ENCODE measurements at regions not wholly inside any gene's neighbourhood (a gene's known extent, or its start where the extent isn't known, plus 50 kb on each side); places are given as distances from the start of the nearest gene placed in this dataset.

GRCh38 chr3:193033226-193033780 is 115.6 kb upstream of the MB21D2 start:
- no peak overlapping the region for H3K14ac ChIP-seq (ENCODE audit: insufficient read length)
- H4K20me1 ChIP-seq (replicated peaks in 1 of 2; ENCODE audit: control insufficient read depth in 1 of 2, insufficient read depth in 2 of 2, low read length in 2 of 2): no peaks in the 10 kb centered on the region
- H3K4me1 ChIP-seq (replicated peaks in 1 of 4; ENCODE audit: control insufficient read depth in 3 of 4, insufficient read depth in 4 of 4, low read length in 3 of 4): peaks cover 0 to 6% (median 0%) of the 10 kb centered on the region in 4 experiments; a peak in 1 of 7 replicates
- FAIRE-seq (no peak), DNase-seq (ENCODE audit: low read depth in 1 of 2, low spot score in 2 of 2) (no peak)
- no peak overlapping the region for H3K18ac ChIP-seq (ENCODE audit: extremely low read depth, low read length)
- no peak overlapping the region for H4K5ac ChIP-seq (ENCODE audit: insufficient read length, low read depth, low read length)
- no peak overlapping the region for H3K27ac ChIP-seq (ENCODE audit: low read depth, low read length)
- H3K4me3 ChIP-seq (ENCODE audit: extremely low read depth in 1 of 4, insufficient read depth in 2 of 4, low read depth in 3 of 4, low read length in 4 of 4): no peak overlapping the region
- ChIA-PET POLR2A (ENCODE audit: partially characterized antibody) (interaction anchor here (0.9 kb wide), 1 partner anchor 116 kb away, joined by 3 read pairs; the partner anchor contains the start of gene MB21D2), CTCF (ENCODE audit: partially characterized antibody) (interaction anchor here (0.5 to 3.4 kb wide), 8 partner anchors 8 to 419 kb away, joined by 3 to 12 read pairs (median 4); no protein-coding TSS in a partner anchor)
- no peaks in the 10 kb centered on the region for H3K79me1 ChIP-seq (ENCODE audit: low read depth, low read length)
- H3K23ac ChIP-seq (ENCODE audit: insufficient read length): no peak overlapping the region
- no peak overlapping the region for H2AK5ac ChIP-seq (ENCODE audit: low read depth, low read length)
- H2BK15ac ChIP-seq (ENCODE audit: low read length): no peak overlapping the region
- H3K36me3 ChIP-seq (ENCODE audit: control insufficient read depth in 2 of 4, insufficient read depth in 4 of 4, low read length in 3 of 4): no peaks in the 10 kb centered on the region
- no peak overlapping the region for H3K4ac ChIP-seq (replicated peaks; ENCODE audit: insufficient read length, low read depth, low read length)
- no peak overlapping the region for H3K56ac ChIP-seq (replicated peaks; ENCODE audit: insufficient read length, low read depth, low read length)
- 93% methylated on average over 7 of the region's 7 CpGs; no CpG with 5 or more reads in 1 of the 2 experiments for whole genome bisulfite sequencing, 2 experiments (ENCODE audit: extremely low coverage in 1 of 2, insufficient coverage in 1 of 2, insufficient read length in 1 of 2, insufficient replicate concordance in 2 of 2, low coverage in 1 of 2, low lambda C conversion rate in 2 of 2, missing lambda C conversion rate in 1 of 2)
- H2BK5ac ChIP-seq (ENCODE audit: low read depth, low read length): no peak overlapping the region
- no peaks in the 10 kb centered on the region for H3K9me3 ChIP-seq (ENCODE audit: insufficient read depth in 2 of 2, low read depth in 1 of 2, low read length in 1 of 2)
- H2BK20ac ChIP-seq (ENCODE audit: low read length): no peak overlapping the region
- H3K4me2 ChIP-seq (ENCODE audit: insufficient read depth in 1 of 2, low read depth in 2 of 2, low read length in 2 of 2): no peak overlapping the region
- no peak overlapping the region for H2AFZ ChIP-seq (ENCODE audit: low read length)
- no peak overlapping the region for H2BK12ac ChIP-seq (ENCODE audit: low read depth, low read length)
- no peak overlapping the region for H4K8ac ChIP-seq (ENCODE audit: extremely low read depth, insufficient read depth, low read length)
- H4K91ac ChIP-seq (replicated peaks; ENCODE audit: insufficient read length, low read length): no peak overlapping the region
- H3K27me3 ChIP-seq (replicated peaks in 1 of 4; ENCODE audit: control insufficient read depth in 3 of 4, extremely low read depth in 1 of 4, insufficient read depth in 3 of 4, low read length in 3 of 4): no peaks in the 10 kb centered on the region
- no peaks in the 10 kb centered on the region for H3K79me2 ChIP-seq (ENCODE audit: control insufficient read depth in 1 of 2, insufficient read depth in 2 of 2, low read length in 2 of 2)
- no peak overlapping the region for H2BK120ac ChIP-seq (replicated peaks; ENCODE audit: low read depth, low read length)
- no peak overlapping the region for H3K9ac ChIP-seq (replicated peaks in 1 of 4; ENCODE audit: extremely low read depth in 1 of 4, low read depth in 3 of 4, low read length in 3 of 4)
- no peaks in the 10 kb centered on the region for H3K23me2 ChIP-seq (ENCODE audit: low read depth, low read length)
- TF ChIP-seq SRF (IDR thresholded peaks at IDR 0.05; ENCODE audit: low read depth, low read length): no peak
- TF ChIP-seq PHF8 (conservative IDR thresholded peaks at IDR 0.05; ENCODE audit: low read depth, low read length): no peak
- TF ChIP-seq SUZ12 (IDR thresholded peaks at IDR 0.05; ENCODE audit: low read length): no peak
- no peak for TF ChIP-seq BACH1 (IDR thresholded peaks at IDR 0.05; ENCODE audit: low read length)
- TF ChIP-seq ZNF274 (IDR thresholded peaks at IDR 0.05; ENCODE audit: borderline replicate concordance, extremely low read depth, low read length): no peak
- TF ChIP-seq POLR2A (IDR thresholded peaks at IDR 0.05; ENCODE audit: control extremely low read depth in 1 of 2, low read depth in 2 of 2, low read length in 2 of 2): no peak
- TF ChIP-seq CBX8 (IDR thresholded peaks at IDR 0.05; ENCODE audit: borderline replicate concordance, low read depth, low read length): no peak
- no peak for TF ChIP-seq CTBP2 (IDR thresholded peaks at IDR 0.05; ENCODE audit: borderline replicate concordance, insufficient read depth, insufficient read length, low read length)
- TF ChIP-seq, protein P1, sequence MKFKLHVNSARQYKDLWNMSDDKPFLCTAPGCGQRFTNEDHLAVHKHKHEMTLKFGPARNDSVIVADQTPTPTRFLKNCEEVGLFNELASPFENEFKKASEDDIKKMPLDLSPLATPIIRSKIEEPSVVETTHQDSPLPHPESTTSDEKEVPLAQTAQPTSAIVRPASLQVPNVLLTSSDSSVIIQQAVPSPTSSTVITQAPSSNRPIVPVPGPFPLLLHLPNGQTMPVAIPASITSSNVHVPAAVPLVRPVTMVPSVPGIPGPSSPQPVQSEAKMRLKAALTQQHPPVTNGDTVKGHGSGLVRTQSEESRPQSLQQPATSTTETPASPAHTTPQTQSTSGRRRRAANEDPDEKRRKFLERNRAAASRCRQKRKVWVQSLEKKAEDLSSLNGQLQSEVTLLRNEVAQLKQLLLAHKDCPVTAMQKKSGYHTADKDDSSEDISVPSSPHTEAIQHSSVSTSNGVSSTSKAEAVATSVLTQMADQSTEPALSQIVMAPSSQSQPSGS (IDR thresholded peaks at IDR 0.05; ENCODE audit: low read length): no peak
- no peak for TF ChIP-seq USF2 (IDR thresholded peaks at IDR 0.05; ENCODE audit: low read length)
- no peak for TF ChIP-seq SIRT6 (IDR thresholded peaks at IDR 0.05; ENCODE audit: low read length)
- TF ChIP-seq GTF2F1 (IDR thresholded peaks at IDR 0.05; ENCODE audit: borderline replicate concordance, low read depth, low read length): no peak
